AG09309 (cell line): ENCODE measurements at regions not wholly inside any gene's neighbourhood (a gene's known extent, or its start where the extent isn't known, plus 50 kb on each side); places are given as distances from the start of the nearest gene placed in this dataset.

Source experiments
- DNase-seq: peaks from one replicate; pipeline ENCODE4 v3.0.0-alpha.2; 2010; ENCODE audit warnings: low read depth
- H3K4me3 ChIP-seq: 2 replicates; pipeline ENCODE4 v1.5.1; 2011; ENCODE audit warnings: mild to moderate bottlenecking, low read depth, low read length, moderate library complexity; ENCODE audit not compliant: control insufficient read depth
- CTCF ChIP-seq: IDR thresholded peaks from 2 replicates; pipeline ENCODE4 v1.5.1; 2011; ENCODE audit warnings: mild to moderate bottlenecking, low read depth, low read length, inconsistent platforms; ENCODE audit not compliant: insufficient read depth, control insufficient read depth; ENCODE audit errors: missing control alignments

- H3K4me3 ChIP-seq = no peak overlapping the region
- TF ChIP-seq CTCF = no peak
- DNase-seq = no peak
These were observed 236.8 kb upstream of the MARCKS start for GRCh38 chr6:113620386-113620785.

GRCh38 chr6:113622254-113622653 lies 234.9 kb upstream of the MARCKS start:
- H3K4me3 ChIP-seq = no peak overlapping the region
- DNase-seq = no peak
- TF ChIP-seq CTCF = no peak

- DNase-seq = no peak
- no peak overlapping the region for H3K4me3 ChIP-seq
- TF ChIP-seq CTCF = no peak
These were observed 234.0 kb upstream of the MARCKS start for GRCh38 chr6:113623129-113623528.

GRCh38 chr6:113625850-113626249 lies 231.3 kb upstream of the MARCKS start:
- H3K4me3 ChIP-seq = no peak overlapping the region
- TF ChIP-seq CTCF = no peak

GRCh38 chr6:113626475-113626874 lies 230.7 kb upstream of the MARCKS start:
- DNase-seq = no peak
- no peak for TF ChIP-seq CTCF
- H3K4me3 ChIP-seq = no peak overlapping the region

More at GRCh38 chr6:113625850-113626249, 231.3 kb upstream of the MARCKS start:
- DNase-seq = no peak

GRCh38 chr6:113627480-113627879 lies 229.7 kb upstream of the MARCKS start:
- no peak for DNase-seq
- no peak for TF ChIP-seq CTCF
- H3K4me3 ChIP-seq = no peak overlapping the region

- no peak overlapping the region for H3K4me3 ChIP-seq
- no peak for DNase-seq
- no peak for TF ChIP-seq CTCF
These were observed 227.9 kb upstream of the MARCKS start for GRCh38 chr6:113629256-113629655.
